HG02973 (cell line): ENCODE measurements at regions not wholly inside any gene's neighbourhood (a gene's known extent, or its start where the extent isn't known, plus 50 kb on each side); places are given as distances from the start of the nearest gene placed in this dataset.
"Not testable (repeated sequence)": the region's sequence is repeated elsewhere in the genome, so short reads cannot be mapped to it uniquely, and the experiment has no call there.

Experiments
- ATAC-seq: cut with Tn5 transposase; IDR thresholded peaks from one replicate; pipeline ENCODE4 v1.9.1; 2021; ENCODE audit warnings: moderate library complexity; ENCODE audit not compliant: unreplicated experiment

GRCh38 chr13:110045202-110045601 is 258.8 kb upstream of the IRS2 start:
- no peak for ATAC-seq

- no peak for ATAC-seq
Measured at GRCh38 chr13:110044551-110045111, 258.2 kb upstream of the IRS2 start.

- no peak for ATAC-seq
Measured at GRCh38 chr13:110042253-110042950, 256.0 kb upstream of the IRS2 start.

GRCh38 chr13:110041638-110042037 is 255.3 kb upstream of the IRS2 start:
- not testable (repeated sequence) for ATAC-seq

- ATAC-seq: no peak
Measured at GRCh38 chr13:110037925-110038573, 251.7 kb upstream of the IRS2 start.

GRCh38 chr13:110036060-110036459 is 249.7 kb upstream of the IRS2 start:
- no peak for ATAC-seq

- no peak for ATAC-seq
Measured at GRCh38 chr13:110034031-110034549, 247.7 kb upstream of the IRS2 start.

- ATAC-seq: no peak
Measured at GRCh38 chr13:110032969-110033368, 246.6 kb upstream of the IRS2 start.

GRCh38 chr13:110030394-110030928 is 244.1 kb upstream of the IRS2 start:
- no peak for ATAC-seq

GRCh38 chr13:110028838-110029621 is 242.6 kb upstream of the IRS2 start:
- no peak for ATAC-seq

- ATAC-seq: no peak
Measured at GRCh38 chr13:110028311-110028710, 241.9 kb upstream of the IRS2 start.

- ATAC-seq: no peak
Measured at GRCh38 chr13:110027470-110028240, 241.3 kb upstream of the IRS2 start.

GRCh38 chr13:110024645-110024980 is 238.2 kb upstream of the IRS2 start:
- no peak for ATAC-seq

GRCh38 chr13:110023729-110024644 is 237.6 kb upstream of the IRS2 start:
- ATAC-seq: no peak

GRCh38 chr13:110018009-110018408 is 231.6 kb upstream of the IRS2 start:
- no peak for ATAC-seq

- no peak for ATAC-seq
Measured at GRCh38 chr13:110017379-110017778, 231.0 kb upstream of the IRS2 start.

- ATAC-seq: no peak
Measured at GRCh38 chr13:110015253-110015652, 228.9 kb upstream of the IRS2 start.

GRCh38 chr13:110014719-110015118 is 228.3 kb upstream of the IRS2 start:
- ATAC-seq: no peak

GRCh38 chr13:110012102-110012739 is 225.8 kb upstream of the IRS2 start:
- ATAC-seq: no peak
